ENCODE measurements at regions not wholly inside any gene's neighbourhood (a gene's known extent, or its start where the extent isn't known, plus 50 kb on each side); places are given as distances from the start of the nearest gene placed in this dataset.

DNA sequence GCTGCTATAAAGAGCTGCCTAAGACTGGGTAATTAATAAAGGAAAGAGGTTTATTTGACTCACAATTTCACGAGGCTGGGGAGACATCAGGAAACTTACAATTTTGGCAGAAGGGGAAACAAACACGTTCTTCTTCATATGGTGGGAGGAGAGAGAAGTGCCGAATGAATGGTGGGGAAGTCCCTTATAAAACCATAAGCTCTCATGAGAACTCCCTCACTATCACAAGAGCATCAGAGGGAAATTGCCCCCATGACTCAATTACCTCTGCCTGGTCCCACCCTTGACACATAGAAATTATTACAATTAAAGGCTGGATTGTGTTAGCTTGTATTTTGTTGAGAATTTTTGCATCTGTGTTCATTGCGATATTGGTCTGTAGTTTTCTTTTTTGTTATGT is 460.5 kb upstream of the RAB6C start:
- TF ChIP-seq, protein P1, sequence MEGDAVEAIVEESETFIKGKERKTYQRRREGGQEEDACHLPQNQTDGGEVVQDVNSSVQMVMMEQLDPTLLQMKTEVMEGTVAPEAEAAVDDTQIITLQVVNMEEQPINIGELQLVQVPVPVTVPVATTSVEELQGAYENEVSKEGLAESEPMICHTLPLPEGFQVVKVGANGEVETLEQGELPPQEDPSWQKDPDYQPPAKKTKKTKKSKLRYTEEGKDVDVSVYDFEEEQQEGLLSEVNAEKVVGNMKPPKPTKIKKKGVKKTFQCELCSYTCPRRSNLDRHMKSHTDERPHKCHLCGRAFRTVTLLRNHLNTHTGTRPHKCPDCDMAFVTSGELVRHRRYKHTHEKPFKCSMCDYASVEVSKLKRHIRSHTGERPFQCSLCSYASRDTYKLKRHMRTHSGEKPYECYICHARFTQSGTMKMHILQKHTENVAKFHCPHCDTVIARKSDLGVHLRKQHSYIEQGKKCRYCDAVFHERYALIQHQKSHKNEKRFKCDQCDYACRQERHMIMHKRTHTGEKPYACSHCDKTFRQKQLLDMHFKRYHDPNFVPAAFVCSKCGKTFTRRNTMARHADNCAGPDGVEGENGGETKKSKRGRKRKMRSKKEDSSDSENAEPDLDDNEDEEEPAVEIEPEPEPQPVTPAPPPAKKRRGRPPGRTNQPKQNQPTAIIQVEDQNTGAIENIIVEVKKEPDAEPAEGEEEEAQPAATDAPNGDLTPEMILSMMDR (IDR thresholded peaks at IDR 0.05; ENCODE audit: low read depth, low read length): no peak
- TF ChIP-seq EZH2phosphoT487 (IDR thresholded peaks at IDR 0.05; ENCODE audit: low read depth): no peak
